GM19455 (cell line): ENCODE measurements at regions not wholly inside any gene's neighbourhood (a gene's known extent, or its start where the extent isn't known, plus 50 kb on each side); places are given as distances from the start of the nearest gene placed in this dataset.

ENCODE experiments used
- ATAC-seq: cut with Tn5 transposase; IDR thresholded peaks from one replicate; pipeline ENCODE4 v1.9.1; 2021; ENCODE audit not compliant: unreplicated experiment

DNA sequence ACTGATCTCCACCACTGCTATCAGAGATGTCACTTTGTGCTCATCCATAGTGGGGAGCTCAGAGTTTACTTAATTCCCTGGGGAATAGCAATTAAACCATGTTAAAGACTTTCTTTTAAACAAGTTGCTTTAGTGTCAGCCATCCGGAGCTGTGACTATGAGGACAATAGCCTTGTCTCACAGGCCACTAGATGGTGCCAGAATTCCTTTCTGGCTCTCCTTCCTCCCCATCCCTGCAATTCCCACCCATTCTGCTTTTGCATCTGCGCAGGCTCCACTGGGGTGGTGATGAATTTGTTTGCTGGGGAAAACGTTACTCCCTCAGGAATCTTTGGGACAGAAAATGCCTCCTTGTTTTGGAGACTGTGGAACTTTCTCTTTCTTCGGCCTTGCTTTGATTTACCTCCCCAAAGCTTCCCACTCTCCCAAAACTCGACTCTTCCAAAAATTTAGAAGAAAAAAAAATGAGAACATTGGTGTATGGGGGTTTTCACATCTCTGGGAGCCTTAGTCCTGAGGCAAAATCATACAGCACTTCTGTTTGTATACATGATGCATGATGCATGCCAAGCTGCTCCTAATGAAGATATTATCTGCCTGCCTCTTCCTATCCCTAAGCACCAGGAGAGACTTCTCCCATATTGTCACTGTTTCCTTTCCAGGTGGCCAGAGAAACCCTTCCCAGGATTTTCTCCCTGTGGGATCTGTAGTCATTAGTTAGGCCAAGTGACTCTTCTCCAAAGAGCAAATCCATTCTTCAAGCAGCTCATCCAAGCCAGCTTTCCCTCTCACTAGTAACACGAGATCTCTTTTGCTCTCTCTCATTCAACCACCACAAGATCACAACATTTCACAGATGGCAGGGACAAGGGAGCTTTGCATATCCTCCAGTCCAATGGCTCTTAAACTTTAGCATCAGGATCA is 466.1 kb downstream of the TLR4 start:
- no peak for ATAC-seq

DNA sequence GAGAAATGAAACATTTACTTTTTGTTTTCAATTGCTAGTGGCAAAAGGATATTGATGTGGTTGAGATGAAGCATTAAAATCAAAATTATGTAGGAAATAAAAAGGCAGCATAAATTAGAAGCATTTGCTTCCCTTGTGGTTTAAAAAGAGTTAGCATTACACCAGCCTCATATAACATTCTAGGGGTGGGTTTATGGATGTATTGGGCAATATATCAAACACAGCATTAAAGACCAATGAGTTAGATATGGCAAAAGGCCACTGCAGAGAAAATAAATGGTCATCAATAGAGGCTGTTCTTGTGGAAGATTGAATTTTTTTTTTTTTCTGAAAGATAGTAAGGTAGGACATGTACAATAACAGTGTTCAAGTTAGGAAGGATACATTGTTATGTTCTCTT is 473.0 kb downstream of the TLR4 start:
- ATAC-seq: no peak

DNA sequence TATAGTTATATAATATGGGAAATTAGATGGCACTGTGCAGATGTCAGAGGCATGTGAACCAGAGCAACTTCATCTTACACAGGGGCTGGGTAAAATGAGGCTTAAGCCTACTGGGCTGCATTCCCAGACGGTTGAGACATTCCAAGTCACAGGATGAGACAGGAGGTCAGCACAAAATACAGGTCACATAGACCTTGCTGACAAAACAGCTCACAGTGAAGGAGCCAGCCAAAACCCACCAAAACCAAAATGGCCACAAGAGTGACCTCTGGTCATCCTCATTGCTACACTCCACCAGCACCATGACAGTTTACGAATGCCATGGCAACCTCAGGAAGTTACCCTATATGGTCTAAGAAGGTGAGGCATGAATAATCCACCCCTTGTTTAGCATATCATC is 479.4 kb downstream of the TLR4 start:
- ATAC-seq: no peak

DNA sequence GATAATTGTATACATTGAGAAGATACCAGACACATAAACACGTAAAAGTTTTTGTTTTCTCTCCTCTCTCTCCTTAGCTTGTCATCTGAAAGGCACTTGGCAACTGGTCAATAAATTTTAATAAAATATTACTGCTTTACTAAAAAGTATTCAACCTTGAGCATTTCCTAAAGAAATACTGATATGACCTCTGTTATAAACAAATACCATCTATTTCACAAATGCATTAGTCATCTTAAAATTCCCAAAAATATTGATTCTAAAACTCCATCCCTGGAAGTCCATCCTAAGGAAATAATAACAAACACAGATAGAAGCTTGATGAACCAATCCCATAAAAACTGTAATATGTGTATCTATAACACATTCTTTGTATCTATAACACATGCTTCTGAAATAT is 483.2 kb downstream of the TLR4 start:
- no peak for ATAC-seq

DNA sequence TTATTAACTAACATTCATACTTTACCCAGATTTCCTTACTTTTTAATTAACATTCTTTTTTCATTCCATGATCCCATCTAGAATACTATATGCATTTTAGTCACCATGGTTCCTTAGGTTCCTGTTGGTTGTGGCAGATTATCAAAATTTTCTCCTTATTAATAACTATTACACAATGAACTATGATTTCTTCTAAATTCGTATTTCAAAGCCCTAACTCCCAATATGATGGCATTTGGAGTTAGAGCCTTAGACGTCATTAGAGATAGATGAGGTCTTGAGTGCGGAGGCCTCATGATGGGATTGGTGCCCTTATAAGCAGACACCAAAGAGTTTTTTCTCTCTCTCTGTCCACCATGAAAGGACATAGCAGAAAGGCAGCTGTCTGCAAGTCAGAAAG is 485.4 kb downstream of the TLR4 start:
- no peak for ATAC-seq

DNA sequence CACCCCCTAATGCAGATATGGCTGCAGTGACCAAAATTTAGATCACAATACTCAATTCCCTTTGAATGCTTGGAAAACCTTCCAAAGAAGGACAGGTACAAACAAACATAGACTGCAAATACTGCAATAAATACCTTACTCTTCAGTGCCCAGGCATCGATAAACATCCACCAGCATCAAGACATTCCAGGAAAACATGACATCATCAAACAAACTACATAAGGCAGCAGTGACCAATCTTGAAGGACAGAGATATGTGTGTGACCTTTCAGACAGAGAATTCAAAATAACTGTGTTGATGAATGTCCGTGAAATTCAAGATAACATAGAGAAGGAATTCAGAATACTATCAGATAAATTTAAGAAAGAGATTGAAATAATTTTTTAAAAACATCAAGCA is 488.6 kb downstream of the TLR4 start:
- no peak for ATAC-seq

DNA sequence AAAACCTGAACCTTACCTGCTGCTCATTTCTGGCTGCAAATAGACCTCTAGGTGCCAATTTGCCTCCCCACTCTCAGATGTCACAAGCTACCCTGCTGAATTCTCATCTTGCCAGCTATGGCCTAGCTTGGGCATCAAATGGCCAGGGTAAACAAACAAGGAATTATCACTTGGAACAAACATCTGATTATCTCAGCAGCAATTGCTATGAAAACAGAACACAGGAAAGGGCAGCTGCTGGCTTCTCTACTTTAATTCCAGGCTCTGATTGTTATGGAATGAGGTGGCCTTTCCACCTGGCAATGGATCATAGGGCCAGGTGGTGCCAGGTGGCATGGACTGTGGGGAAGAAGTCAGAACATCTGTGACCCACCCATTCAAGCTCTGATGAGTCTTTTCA is 505.1 kb downstream of the TLR4 start:
- no peak for ATAC-seq

DNA sequence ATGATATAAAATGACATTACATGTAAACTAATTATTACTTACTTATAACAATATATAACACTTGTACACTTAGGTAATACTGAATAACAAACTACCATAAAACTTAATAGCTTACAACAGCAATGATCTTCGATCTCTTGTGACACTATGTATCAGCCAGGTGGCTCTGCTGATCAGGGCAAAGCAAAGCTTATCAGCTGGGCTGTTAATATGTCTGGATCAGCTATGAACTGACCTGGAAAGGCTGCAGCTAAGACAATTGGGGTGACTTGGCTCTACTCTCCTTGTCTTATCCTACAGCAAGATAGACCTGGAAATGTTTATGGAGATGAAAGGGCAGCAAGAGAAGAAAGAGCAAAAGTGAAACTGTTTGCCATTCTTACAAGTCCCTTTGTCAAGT is 511.3 kb downstream of the TLR4 start:
- no peak for ATAC-seq

DNA sequence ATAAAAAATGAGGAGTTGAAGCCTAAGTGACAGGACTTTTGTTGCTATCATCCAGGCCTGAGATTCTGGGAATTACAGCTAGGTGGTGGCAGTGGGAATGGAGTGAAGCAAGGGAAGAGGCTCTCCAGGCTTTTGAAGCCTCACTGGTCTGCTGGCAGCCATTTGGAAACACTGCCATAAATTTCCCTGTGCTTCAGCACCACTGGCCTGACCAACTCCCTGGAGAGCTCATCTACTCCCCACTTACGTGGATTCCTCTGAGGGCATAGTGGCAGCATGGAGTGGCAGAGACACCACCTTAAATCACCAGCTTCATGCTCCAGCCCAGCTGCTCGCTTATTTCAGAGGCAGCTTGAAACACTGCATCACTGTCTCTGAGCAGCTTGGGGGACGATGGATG is 518.2 kb downstream of the TLR4 start:
- no peak for ATAC-seq

DNA sequence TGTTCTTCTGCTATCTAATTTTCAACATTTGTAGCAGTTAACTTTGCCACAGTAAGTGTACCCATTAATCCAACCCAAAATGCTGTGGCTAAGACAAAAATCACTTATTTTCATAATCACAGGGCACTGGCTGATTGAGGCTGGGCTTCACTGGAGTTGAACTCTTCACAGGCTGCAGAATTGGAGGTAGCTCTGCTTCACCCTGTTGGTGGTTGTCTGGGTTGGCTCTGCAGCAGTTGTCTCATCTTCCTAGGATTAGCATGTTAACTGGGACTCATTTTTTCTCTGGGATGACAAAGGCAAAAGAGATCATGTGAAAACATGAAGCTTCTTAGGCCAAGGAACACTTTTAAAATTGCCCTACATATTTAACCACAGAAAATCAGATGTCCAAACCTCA is 518.9 kb downstream of the TLR4 start:
- no peak for ATAC-seq

DNA sequence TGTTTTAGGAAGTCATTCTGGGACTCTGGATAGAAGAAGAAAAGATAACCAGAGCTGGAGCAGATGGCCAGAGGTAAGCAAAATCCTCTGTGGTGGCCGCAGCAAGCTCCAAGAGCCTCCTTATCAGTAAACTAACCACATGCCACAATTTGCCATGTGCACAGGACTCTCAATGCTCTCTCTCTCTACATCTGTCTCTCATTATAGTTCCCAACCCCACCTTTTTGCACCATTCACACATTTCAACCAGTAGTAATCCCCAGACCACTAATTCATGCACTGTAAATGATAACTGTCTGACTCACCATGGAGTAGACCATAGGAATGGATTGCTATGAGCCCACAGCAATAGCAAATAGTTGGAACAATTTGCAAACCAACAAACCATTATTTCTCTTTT is 526.1 kb downstream of the TLR4 start:
- no peak for ATAC-seq

DNA sequence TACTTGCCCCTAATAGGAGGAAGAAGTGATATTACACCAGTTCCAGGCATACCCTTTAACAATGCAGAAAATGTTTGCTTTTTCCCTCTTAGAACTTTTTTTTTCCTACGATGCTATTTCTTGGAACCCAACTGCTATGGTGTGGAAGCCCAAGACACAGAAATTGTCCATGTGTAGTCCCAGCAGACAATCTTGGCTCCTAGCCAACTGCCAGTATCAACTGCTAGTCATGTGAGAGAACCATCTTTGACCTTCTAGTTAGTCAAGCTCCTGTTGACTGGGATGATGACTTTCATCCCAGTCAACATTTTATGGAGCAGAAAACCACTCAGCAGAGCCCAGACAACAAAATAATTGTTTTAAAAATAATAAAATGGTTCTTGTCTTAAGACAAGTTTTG is 532.4 kb downstream of the TLR4 start:
- ATAC-seq: no peak

DNA sequence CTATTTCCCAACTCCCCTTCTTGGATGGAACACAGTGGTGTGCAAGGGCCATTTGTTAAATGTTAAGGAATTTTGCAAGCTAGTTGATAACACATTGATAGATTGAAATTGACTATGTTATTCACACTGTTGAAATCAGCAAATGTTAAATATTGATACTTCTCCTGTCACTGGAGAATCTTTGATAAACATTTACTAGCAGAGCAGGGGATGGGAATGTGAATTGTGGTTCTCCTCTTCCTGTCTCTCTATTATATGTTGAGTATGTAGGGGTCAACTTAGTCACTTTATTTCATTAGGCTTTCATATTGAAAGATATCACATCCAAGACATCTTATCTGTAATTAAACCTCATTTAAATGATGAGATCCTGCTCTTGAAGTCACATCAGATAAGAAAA is 533.9 kb downstream of the TLR4 start:
- ATAC-seq: no peak

DNA sequence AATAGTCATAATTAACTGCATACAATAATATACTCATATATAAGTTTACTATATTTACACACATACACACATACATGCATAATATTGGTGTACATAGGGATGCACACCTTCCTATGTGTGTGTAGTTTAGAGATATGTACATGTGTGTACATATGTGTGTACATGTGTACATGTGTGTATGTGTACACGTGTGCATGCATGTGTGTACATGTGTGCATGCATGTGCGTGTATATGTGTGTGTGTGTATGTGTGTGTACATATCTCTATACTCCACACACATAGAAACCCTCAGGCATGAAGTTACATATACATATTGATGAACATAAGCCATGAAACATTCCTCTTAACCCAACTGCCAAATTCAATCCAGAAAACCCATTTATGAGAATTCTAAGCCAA is 547.8 kb downstream of the TLR4 start:
- ATAC-seq: no peak

DNA sequence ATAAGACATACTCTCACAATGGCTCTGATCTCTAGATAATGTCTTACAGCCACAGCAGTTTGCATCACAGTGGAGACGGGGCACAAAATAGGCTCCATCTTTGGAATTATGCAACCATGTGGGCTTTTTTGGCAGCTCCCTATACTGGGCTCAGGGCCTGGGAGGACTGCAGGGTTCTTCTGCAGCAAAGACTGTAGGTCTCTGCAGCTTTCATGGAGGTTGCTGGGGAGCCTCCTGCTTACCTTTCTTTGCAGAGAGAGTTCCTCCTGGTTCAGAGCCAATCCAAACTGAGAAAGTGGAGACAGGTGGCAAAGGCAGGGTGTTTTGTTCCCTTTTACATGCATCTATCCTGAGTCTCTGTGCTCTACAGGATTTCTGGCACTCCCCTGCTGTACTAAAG is 558.0 kb downstream of the TLR4 start:
- no peak for ATAC-seq

DNA sequence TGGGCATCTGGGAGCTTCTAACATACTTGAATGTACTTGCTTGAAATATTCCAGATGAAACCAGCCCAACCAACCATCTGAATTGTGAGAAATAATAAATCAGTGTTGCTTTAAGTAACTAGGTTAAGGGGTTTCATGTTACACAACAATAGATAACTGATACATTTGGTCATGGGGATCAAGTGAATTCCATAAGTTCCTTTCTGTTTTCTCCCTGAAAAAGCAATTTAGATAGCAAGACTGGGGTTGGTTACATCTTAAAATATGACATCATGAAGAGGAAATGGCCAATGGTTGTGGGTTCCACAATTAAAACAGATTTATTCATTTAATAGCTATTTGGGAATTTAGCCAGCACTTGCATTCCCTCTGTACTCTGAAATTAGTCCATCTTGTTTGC is 559.7 kb downstream of the TLR4 start:
- ATAC-seq: no peak

DNA sequence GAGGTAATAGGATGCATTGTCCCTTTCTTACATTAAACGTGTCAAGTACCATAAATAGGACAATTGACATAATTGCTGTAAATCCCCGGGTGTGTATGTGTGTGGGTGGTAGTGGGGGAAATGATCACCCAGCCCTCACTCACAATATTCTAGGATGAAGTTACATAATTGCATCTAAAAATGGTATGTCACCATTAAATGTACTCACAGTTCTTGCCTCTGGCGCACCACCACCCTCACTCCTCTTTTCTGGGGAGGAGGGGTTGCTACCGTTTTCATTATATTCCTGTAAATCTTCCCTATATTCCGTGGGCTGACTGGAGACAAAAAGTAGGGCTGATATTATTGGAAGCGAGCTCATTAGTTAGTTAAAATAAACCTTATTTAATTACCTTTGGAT is 563.8 kb downstream of the TLR4 start:
- no peak for ATAC-seq

DNA sequence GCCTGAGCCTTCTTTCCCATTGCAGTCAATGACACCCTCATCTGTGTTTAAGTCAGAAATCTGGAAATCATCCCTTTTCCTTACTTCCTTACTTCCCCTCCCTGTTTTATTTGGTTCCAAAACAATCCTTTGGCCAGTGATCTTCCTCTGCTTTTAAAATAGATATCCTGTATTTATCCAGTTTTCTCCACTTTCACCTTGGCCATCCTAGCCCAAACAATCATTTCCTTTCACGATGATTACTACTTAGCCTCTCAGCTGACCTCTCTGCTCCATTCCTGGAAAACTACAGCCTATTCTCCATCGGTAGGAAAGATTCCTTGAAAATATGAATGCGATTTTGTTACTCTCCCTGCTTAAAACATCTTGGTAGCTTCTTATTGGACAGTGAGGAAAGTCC is 565.4 kb downstream of the TLR4 start:
- ATAC-seq: no peak

DNA sequence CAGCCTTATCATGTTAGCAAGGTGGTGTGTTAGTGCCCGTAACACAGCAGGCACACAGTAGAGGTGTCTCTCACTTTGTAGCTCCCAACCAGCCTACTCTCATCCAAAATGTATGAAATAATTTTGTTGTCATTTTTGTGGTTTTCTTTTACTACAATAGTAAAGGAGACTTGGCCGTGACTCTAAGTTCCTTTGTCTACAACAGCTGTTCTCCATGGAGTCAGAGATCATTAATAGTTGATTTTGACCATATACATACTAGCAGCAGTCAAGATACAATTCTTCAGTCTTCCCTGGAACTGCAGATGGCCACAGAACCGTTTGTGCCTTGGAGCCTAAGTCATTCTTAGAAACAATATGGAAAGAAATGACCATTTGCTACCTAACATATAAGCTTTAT is 567.1 kb downstream of the TLR4 start:
- no peak for ATAC-seq

DNA sequence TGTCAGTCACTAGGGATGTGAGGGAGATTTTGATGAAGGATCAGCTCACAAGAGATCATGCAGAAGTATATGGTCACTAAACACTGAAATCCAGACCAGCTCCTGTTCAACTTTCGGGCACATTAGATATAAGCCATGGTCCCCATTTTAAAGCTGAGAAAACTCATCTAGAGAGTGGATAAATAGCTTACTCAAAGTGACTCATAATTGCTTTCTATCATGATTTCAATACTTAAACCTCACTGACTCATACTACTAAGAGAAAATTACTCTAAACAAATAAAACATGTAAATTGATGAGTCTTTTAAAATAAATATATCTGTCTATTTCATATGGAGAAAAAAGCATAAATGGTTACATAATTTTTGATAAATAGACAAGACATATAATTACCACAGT is 567.7 kb downstream of the TLR4 start:
- no peak for ATAC-seq

DNA sequence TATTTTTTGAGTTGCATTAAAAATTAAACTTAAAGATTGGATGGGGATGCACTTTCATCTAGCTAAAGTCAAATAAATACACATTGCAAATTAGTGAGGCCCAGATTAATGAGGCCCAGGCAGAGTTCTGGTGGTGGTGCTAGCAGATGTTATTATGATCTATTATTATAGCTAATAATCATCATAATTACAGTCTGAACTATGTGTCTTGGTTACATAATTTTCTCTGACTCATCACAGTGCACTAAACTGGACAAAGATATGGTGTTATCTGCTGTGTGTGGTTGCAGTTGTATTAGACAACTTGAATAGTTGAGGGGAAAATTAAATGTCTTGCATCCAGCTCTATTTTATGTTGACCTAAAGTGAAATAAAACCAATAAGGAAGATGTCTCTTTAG is 568.8 kb downstream of the TLR4 start:
- ATAC-seq: no peak

DNA sequence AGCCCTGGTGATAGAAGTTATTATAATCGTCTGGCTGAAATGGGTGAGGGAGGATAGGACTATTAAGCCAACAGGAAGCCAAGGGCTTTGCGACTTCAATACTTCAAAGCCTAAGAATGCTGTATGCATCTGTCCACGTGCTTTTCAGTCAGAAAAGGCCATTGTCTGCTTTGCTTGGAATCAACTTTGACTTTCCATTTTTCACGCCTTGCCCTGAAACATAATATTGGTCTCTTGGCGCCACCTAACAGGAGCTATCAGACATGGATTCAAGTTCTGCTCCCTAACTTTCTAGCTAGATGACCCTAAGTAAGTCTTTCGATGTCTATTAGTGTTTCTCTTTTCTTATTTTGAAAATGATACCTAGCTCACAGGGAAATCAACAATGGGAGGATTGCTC is 572.6 kb downstream of the TLR4 start:
- no peak for ATAC-seq

DNA sequence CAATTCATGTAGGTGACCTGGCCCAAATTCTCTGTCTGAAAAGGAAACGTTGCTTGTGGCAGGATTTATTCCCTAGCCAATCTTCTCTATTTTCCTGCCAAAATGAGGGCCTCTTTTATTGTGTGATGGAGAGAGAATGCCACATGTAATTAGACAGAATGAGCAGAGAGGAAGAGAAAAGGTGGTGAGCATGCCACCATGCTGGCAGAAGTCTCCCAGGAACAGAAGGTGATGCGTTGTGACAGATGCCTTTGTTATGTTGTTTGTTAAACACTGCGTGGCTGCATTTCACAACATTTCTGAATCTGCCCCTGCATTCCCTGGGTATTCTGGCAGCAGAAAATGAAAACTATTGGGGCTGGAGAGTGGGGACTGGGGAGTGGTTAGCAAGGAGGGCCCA is 577.6 kb downstream of the TLR4 start:
- no peak for ATAC-seq
